Panc1 (cell line): ENCODE measurements at regions not wholly inside any gene's neighbourhood (a gene's known extent, or its start where the extent isn't known, plus 50 kb on each side); places are given as distances from the start of the nearest gene placed in this dataset.

Source experiments
- CTCF ChIP-seq: fragments of 450-650 bp; IDR thresholded peaks from 2 replicates; pipeline ENCODE4 v1.5.1; 2017; ENCODE audit warnings: mild to moderate bottlenecking
- POLR2AphosphoS5 ChIP-seq: IDR thresholded peaks from 2 replicates; pipeline ENCODE4 v1.6.1; 2012; ENCODE audit warnings: mild to moderate bottlenecking, low read depth, low read length, moderate library complexity

GRCh38 chr1:183730886-183731573, 73.9 kb upstream of the RGL1 start:
- TF ChIP-seq POLR2AphosphoS5, result no peak
- TF ChIP-seq CTCF, result no peak
